ENCODE measurements at regions not wholly inside any gene's neighbourhood (a gene's known extent, or its start where the extent isn't known, plus 50 kb on each side); places are given as distances from the start of the nearest gene placed in this dataset.
A peak's percentile ranks its signal among the peaks of the same experiment; 100 is the strongest.

GRCh38 chr4:10879411-10880110 lies 195.0 kb upstream of the CLNK start:
- DNase-seq: no peak

DNA sequence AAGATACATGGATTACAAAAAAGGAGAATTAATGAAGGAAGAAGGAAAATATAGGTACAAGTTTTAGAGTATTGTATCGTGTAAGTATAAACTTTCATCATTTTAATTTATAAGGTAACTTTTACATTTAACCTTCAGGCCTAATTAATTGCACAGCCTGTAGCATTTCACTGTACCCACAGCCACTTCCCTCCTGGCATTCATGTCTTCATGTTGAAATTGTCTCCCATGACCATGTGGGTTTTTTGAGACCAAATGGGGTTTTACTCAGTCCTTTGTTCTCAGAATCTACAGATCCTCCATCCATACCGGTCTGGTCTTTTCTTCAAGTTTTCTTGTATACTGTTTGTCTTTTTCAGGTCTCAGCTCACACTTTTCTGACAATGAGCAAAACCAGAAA lies 194.3 kb upstream of the CLNK start:
- DNase-seq: no peak

DNA sequence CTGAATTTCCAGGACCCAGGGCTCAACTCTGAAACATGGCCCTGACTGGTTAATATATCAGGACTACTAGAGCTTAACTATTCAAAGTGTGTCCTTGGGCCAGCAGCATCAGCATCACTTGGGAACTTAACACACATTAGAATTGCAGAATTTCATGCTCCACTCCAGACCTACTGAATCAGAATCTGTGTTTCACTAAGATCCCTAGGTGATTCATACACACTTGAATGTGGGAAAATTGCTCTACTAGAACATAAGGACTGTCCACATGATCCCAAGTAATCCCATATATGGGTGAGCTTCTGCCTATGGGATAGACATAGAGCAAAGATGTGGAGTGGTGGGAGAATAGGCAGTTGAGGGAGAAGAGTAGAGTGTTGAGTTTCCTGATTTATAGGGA lies 192.5 kb upstream of the CLNK start:
- no peak for DNase-seq

GRCh38 chr4:10875144-10875799 lies 190.7 kb upstream of the CLNK start:
- DNase-seq: no peak

- DNase-seq: no peak
These were observed 189.2 kb upstream of the CLNK start for GRCh38 chr4:10873809-10874208.

- no peak for DNase-seq
These were observed 188.4 kb upstream of the CLNK start for GRCh38 chr4:10872833-10873517.

DNA sequence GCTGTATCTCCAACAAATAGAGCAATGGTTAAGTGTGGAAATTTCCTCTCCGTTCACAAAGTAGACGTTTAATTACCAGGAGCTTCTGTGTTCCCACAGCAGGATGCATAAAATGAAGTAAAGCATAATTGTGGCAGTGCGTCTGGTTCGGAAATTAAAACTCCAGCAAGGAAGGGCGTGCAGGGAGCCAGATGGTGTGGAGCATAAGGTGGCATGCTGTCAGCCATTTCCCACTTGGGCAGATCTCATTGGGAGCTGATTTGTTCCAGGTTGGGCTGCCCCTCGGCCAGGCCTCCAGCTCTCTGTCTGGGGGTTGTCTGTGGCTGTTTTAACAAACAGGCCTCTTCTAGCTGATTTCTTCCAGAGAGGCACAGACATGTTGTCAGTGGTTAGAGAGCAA lies 182.1 kb upstream of the CLNK start:
- DNase-seq: no peak

DNA sequence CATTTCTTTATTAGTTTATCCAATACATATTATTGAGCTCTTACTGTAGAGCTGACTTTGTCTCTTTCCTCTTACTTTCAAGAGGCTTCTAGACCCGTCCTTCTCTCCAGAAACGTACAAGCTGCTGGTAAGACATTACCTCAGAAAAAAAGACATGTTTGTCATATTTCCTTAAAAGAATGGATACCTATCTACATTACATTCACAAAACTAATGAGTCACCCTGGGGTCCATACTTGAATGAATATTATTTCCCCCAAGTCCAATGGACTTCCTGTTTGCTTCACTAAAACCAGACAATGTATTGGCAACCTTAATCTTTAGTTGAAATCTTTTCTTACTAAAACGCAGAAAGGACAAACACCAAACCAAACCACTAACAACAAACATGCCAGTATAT lies 176.5 kb upstream of the CLNK start:
- DNase-seq: no peak

DNA sequence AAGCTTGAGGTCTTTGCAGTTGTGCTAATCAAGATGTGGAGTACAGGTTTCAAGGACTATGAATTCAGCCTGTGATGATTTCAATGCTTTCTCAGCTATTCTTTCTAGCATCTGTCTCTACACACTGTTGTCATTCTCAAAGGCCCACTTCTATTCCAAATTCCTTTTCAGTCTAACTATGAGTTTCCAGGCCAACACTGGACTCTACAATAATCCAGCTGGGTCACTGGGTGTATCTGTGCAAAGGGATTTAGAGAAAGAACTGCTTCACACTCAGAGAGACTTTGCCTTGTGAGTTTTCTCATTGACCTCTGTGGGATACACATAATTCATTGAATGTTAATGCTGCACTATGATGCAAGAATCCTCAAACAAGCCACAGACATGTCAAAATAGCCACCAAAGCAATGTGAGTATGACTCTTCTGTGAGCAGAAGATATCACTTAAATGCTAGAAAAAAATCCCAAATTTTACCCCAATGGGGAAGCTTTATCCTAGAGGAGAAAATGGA lies 171.8 kb upstream of the CLNK start:
- no peak for DNase-seq

DNA sequence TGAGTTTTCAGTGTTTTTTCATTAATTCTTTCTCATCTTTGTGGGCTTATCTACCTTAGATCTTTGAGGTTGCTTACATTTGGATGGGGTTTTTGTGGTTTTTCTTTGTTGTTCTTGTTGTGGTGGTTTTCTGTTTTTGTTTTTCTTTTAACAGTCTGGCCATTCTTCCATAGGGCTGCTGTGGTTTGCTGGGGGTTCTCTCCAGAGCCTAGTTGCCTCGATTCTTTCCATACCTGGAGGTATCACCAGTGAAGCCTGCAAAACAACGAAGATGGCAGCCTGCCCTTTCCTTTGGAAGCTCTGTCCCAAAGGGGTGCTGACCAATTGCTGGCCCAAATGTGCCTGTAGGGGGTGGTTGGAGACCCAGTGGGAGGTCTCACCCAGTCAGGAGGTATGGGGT lies 168.6 kb upstream of the CLNK start:
- DNase-seq: no peak

DNA sequence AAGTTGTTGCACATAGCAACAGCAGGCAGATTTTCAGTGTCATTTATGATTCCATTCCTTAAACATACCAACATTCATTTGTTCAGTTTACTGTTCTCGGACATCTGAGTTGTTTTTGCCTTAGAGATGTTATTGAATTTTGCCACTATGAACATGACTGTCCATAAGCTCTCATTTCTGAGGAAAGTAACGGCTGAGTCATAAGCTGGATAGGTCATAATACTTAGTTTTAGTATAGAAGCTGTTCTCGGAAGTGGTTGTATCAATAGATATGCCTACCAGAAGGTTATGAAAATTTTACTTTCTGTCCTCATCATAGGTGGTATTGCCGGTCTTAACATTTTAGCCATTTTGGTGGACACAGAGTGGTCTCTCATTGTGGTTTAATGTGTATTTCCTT lies 157.1 kb upstream of the CLNK start:
- no peak for DNase-seq

DNA sequence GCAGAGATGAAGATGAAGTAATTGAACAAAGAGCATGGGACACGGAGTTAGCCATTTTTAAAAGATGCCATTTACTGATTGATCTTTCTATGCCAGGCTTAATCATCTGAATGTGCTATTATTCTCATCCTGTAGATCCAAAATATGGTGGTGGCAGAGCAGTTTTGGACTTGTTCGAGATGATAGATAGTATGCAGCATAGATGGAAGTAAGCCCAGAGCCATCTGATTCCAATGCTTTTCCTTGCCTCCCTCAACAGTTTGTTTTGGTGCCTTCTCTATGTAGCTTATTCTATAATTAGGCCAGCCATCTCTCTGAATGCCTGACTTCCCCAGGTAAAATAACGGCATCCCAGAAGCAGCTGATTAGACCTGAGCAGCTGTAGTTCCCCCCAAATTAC lies 152.6 kb upstream of the CLNK start:
- DNase-seq: no peak

GRCh38 chr4:10832806-10833628 lies 148.4 kb upstream of the CLNK start:
- DNase-seq: no peak

DNA sequence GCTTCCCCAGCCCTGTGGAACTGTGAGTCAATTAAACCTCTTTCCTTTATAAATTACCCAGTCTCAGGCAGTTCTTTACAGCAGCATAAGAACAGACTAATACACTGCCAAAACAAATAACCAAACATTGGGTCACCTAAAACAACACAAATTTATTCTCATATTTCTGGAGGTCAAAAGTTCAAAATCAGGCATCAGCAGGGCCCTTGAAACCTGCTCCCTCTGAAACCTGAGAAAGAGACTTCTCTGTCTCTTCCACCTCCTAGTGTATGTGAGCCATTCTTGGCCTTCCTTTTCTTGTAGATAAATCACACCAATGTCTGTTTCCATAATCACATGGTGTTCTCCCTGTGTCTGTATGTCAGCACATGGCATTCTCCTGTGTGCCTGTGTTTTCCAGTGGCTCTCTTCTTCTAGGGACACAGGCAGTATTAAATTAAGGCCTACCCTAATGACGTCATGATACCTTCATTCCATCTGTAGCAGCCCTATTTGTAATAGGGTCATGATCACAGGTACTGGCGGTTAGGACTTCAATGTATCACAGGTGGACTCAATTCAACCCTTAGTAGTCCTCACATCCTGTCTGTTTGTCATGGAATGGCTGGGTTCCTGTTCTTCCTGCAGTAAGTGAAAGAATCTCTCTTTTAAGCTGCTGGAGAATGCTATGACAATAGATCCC lies 147.3 kb upstream of the CLNK start:
- DNase-seq: no peak

GRCh38 chr4:10828918-10829538 lies 144.5 kb upstream of the CLNK start:
- DNase-seq: peak; percentile 10 to 30

GRCh38 chr4:10821826-10822225 lies 137.3 kb upstream of the CLNK start:
- DNase-seq: no peak

DNA sequence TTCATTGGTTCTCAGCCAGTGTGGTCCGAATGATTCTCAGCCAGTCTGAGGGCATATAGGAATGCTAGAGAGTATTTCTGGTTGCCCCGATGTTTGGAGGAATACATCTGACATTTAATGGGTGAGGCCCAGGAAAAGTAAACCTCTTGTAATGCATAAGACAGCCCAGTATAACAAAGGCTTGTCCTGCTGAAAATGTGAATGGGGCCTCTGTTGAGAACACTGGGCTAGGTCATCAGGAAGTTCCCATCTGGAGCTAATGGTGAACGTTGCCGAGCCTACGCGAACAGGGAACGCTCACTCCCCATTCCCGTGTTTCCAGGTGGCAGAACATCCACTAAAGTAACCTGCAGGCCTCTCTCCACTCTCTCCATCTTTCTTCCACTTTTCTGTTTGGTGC lies 132.0 kb upstream of the CLNK start:
- DNase-seq: no peak

DNA sequence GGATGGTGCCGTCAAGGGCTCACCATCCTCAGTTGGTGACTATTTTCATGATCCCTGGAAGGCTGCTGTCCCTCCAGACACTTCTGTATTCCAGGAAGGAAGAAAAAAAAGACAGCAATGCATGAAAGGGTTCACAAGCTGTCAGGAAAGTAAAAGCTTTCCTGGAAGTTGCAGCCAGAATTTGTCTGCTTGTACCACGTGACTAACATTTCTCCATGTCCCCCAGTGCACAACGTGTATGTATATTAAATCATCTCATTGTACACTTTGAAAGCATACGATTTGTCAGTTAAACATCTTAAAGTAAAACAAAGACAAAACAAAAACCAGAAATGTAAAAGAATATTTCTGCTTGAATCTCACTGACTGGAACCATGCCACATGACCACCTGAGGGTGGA lies 127.4 kb upstream of the CLNK start:
- DNase-seq: no peak

DNA sequence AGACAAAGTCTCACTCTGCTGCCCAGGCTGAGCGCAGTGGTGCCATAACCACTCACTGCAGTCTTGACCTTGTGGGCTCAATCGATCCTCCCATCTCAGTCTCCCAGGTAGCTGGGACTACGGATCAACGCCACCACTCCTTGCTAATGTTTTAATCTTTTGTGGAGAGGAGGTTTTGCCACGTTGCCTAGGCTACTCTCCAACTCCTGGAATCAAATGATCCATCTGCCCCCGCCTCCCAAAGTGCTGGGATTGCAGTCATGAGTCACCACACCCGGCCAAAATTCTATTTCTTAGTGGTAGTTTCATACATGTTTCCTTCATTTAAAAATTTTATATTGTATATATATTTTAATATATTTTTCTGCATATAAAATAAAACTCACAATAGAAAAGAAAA lies 125.8 kb upstream of the CLNK start:
- DNase-seq: no peak

DNA sequence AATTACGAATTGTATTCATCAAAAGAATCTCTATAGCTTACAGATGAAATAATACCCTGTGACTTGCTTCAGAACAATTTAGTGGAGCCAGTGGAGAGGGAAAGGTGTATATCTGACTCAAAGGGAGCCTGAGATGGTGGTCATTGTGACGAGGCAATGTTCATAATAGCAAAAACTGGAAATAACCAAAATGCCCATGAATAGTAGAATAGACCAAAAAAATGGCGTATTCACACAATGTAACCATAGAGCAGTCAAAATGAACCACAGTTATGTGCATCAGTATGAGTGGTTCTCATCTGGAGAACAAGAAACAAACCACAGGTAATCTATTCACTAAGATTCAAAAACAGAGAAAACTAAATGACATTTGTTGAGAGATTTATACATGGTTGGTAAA lies 125.3 kb upstream of the CLNK start:
- DNase-seq: no peak

GRCh38 chr4:10808591-10808990 lies 124.0 kb upstream of the CLNK start:
- DNase-seq: no peak

- DNase-seq: no peak
These were observed 122.5 kb upstream of the CLNK start for GRCh38 chr4:10806953-10807645.

All from NCI-H526 (cell line).